ENCODE measurements at regions not wholly inside any gene's neighbourhood (a gene's known extent, or its start where the extent isn't known, plus 50 kb on each side); places are given as distances from the start of the nearest gene placed in this dataset.

GRCh38 chr14:25134184-25134583 lies 84.2 kb upstream of the STXBP6 start:
- no peak for DNase-seq

- DNase-seq: peak; percentile 39
Observed at GRCh38 chr14:25132732-25133422, 82.9 kb upstream of the STXBP6 start.

- no peak for DNase-seq
Observed at GRCh38 chr14:25132094-25132493, 82.1 kb upstream of the STXBP6 start.

- no peak for DNase-seq
Observed at GRCh38 chr14:25122843-25123242, 72.9 kb upstream of the STXBP6 start.

- peak; percentile 35 for DNase-seq
Observed at GRCh38 chr14:25122211-25122610, 72.3 kb upstream of the STXBP6 start.

GRCh38 chr14:25121337-25122129 lies 71.6 kb upstream of the STXBP6 start:
- no peak for DNase-seq

GRCh38 chr14:25120261-25120660 lies 70.3 kb upstream of the STXBP6 start:
- no peak for DNase-seq

- DNase-seq: no peak
Observed at GRCh38 chr14:25118671-25119070, 68.7 kb upstream of the STXBP6 start.

GRCh38 chr14:25117342-25117741 lies 67.4 kb upstream of the STXBP6 start:
- no peak for DNase-seq

- no peak for DNase-seq
Observed at GRCh38 chr14:25116607-25117006, 66.7 kb upstream of the STXBP6 start.

- DNase-seq: no peak
Observed at GRCh38 chr14:25113394-25113793, 63.4 kb upstream of the STXBP6 start.

GRCh38 chr14:25111061-25111601 lies 61.2 kb upstream of the STXBP6 start:
- DNase-seq: no peak

- DNase-seq: no peak
Observed at GRCh38 chr14:25110106-25110505, 60.2 kb upstream of the STXBP6 start.

- no peak for DNase-seq
Observed at GRCh38 chr14:25108959-25109358, 59.0 kb upstream of the STXBP6 start.

GRCh38 chr14:25108291-25108690 lies 58.3 kb upstream of the STXBP6 start:
- DNase-seq: no peak

GRCh38 chr14:25103820-25104219 lies 53.9 kb upstream of the STXBP6 start:
- DNase-seq: peak; percentile 40

GRCh38 chr14:25103271-25103670 lies 53.3 kb upstream of the STXBP6 start:
- DNase-seq: peak; percentile 96

GRCh38 chr14:25102788-25103187 lies 52.8 kb upstream of the STXBP6 start:
- peak; percentile 28 for DNase-seq

GRCh38 chr14:25101276-25101675 lies 51.3 kb upstream of the STXBP6 start:
- DNase-seq: no peak

Data from MV-4-11 (cell line).